DND-41 (cell line): ENCODE measurements at regions not wholly inside any gene's neighbourhood (a gene's known extent, or its start where the extent isn't known, plus 50 kb on each side); places are given as distances from the start of the nearest gene placed in this dataset.

ENCODE experiments used
- ATAC-seq: fragments of 200-7000 bp; cut with Tn5 transposase; 3 replicates; pipeline ENCODE4 v1.9.1; 2021; ENCODE audit warnings: low read depth; ENCODE audit not compliant: insufficient read depth
- DNase-seq: peaks from one replicate; pipeline ENCODE4 v3.0.0-alpha.2; 2020
- H2AFZ ChIP-seq: 2 replicates; pipeline ENCODE4 v1.6.0; 2012; ENCODE audit warnings: low read depth, low read length
- H3K27ac ChIP-seq: 2 replicates; pipeline ENCODE4 v1.5.1; 2012; ENCODE audit warnings: low read length, inconsistent platforms
- H3K27me3 ChIP-seq: fragments of 200-600 bp; sonication (generic); 2 replicates; pipeline ENCODE4 v1.6.0; 2012; ENCODE audit warnings: low read length, mild to moderate bottlenecking, inconsistent platforms; ENCODE audit not compliant: insufficient read depth, poor library complexity
- H3K36me3 ChIP-seq: 2 replicates; pipeline ENCODE4 v1.5.1; 2012; ENCODE audit warnings: low read length, inconsistent platforms; ENCODE audit not compliant: insufficient read depth
- H3K4me1 ChIP-seq: 2 replicates; pipeline ENCODE4 v1.5.1; 2012; ENCODE audit warnings: mild to moderate bottlenecking, low read length; ENCODE audit not compliant: insufficient read depth
- H3K4me2 ChIP-seq: 2 replicates; pipeline ENCODE4 v1.6.0; 2012; ENCODE audit warnings: mild to moderate bottlenecking, moderate library complexity, low read length, inconsistent platforms; ENCODE audit not compliant: insufficient read depth
- H3K4me3 ChIP-seq, 2 experiments: fragments of 200-600 bp in 1 of 2; shearing (Covaris generic) in 1 of 2; 2 replicates each; pipeline ENCODE4 v1.5.1; 2012 to 2016; ENCODE audit warnings: inconsistent platforms in 2 of 2, low read length in 2 of 2, mild to moderate bottlenecking in 2 of 2, low read depth in 1 of 2, moderate library complexity in 1 of 2
- H3K79me2 ChIP-seq: 2 replicates; pipeline ENCODE4 v1.6.0; 2012; ENCODE audit warnings: low read length, inconsistent platforms; ENCODE audit not compliant: insufficient read depth
- H3K9ac ChIP-seq: 2 replicates; pipeline ENCODE4 v1.6.0; 2012; ENCODE audit warnings: low read depth, mild to moderate bottlenecking, inconsistent platforms, low read length, moderate library complexity
- H3K9me3 ChIP-seq: 2 replicates; pipeline ENCODE4 v1.5.1; 2012; ENCODE audit warnings: low read length, moderate library complexity, mild to moderate bottlenecking, inconsistent platforms; ENCODE audit not compliant: insufficient read depth, severe bottlenecking
- H4K20me1 ChIP-seq: 2 replicates; pipeline ENCODE4 v1.6.0; 2012; ENCODE audit warnings: low read length; ENCODE audit not compliant: insufficient read depth
- CTCF ChIP-seq: IDR thresholded peaks from 2 replicates; pipeline ENCODE4 v1.5.1; 2012; ENCODE audit warnings: borderline replicate concordance, low read length, moderate library complexity, mild to moderate bottlenecking; ENCODE audit not compliant: poor library complexity, severe bottlenecking; ENCODE audit errors: extremely low read depth
- EZH2 ChIP-seq: IDR thresholded peaks from 3 replicates; pipeline ENCODE4 v1.6.1; 2012; ENCODE audit warnings: borderline replicate concordance, low read depth, mild to moderate bottlenecking, moderate library complexity, low read length, inconsistent platforms; ENCODE audit not compliant: severe bottlenecking

GRCh38 chr7:49481075-49481474 is 292.4 kb upstream of the VWC2 start:
- Histone ChIP-seq H3K9me3 (no peaks in the 10 kb centered on the region), H3K27me3 (no peaks in the 10 kb centered on the region), H2AFZ (no peak overlapping the region), H3K36me3 (no peaks in the 10 kb centered on the region), H3K4me2 (no peak overlapping the region), H3K79me2 (no peaks in the 10 kb centered on the region), H3K4me1 (no peaks in the 10 kb centered on the region), H3K9ac (no peak overlapping the region), H3K4me3 (no peak overlapping the region), H3K27ac (no peak overlapping the region), H4K20me1 (no peaks in the 10 kb centered on the region)
- ATAC-seq (no peak), DNase-seq (no peak)
- TF ChIP-seq EZH2 (no peak), CTCF (no peak)

DNA sequence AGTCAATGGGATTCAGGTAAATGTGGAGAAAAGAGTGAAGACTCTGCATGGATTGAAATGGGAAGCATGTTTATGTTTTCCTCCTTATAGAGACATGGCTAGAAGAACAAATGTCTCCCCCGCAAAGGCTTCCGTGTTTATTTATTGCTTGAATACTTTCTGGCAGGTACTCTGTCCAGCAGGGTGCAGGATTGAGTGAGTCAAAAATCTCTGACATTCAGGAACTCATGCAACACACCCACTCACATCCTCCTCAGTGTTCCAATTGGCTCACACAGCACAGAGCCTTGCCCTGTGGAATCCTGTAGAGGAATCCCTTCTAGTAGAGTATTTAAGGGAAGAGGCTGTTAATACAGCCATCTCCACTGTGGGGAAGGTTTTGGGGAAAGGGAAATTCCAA is 290.3 kb upstream of the VWC2 start:
- no peak overlapping the region for H2AFZ ChIP-seq
- peak; percentile 45; the same call in 1 of the 3 replicates for ATAC-seq
- no peak for DNase-seq

GRCh38 chr7:49486974-49487829 is 286.2 kb upstream of the VWC2 start:
- TF ChIP-seq EZH2 (no peak), CTCF (no peak)
- Histone ChIP-seq H3K9me3 (no peaks in the 10 kb centered on the region), H3K27ac (no peak overlapping the region), H3K79me2 (no peaks in the 10 kb centered on the region), H3K9ac (no peak overlapping the region), H3K4me1 (no peaks in the 10 kb centered on the region), H3K4me3 (no peak overlapping the region), H3K36me3 (no peaks in the 10 kb centered on the region), H2AFZ (no peak overlapping the region), H3K27me3 (no peaks in the 10 kb centered on the region), H3K4me2 (no peak overlapping the region), H4K20me1 (no peaks in the 10 kb centered on the region)
- no peak for ATAC-seq
- DNase-seq: no peak

More for the DNA sequence above, 290.3 kb upstream of the VWC2 start:
- no peak overlapping the region for H3K4me2 ChIP-seq
- no peak overlapping the region for H3K9ac ChIP-seq
- H3K79me2 ChIP-seq: no peaks in the 10 kb centered on the region
- H3K4me1 ChIP-seq: no peaks in the 10 kb centered on the region
- peak; percentile 34 for TF ChIP-seq CTCF
- no peak for TF ChIP-seq EZH2
- no peaks in the 10 kb centered on the region for H3K9me3 ChIP-seq
- H3K27ac ChIP-seq: no peak overlapping the region
- H3K27me3 ChIP-seq: no peaks in the 10 kb centered on the region
- H3K4me3 ChIP-seq: no peak overlapping the region
- no peaks in the 10 kb centered on the region for H4K20me1 ChIP-seq
- no peaks in the 10 kb centered on the region for H3K36me3 ChIP-seq

DNA sequence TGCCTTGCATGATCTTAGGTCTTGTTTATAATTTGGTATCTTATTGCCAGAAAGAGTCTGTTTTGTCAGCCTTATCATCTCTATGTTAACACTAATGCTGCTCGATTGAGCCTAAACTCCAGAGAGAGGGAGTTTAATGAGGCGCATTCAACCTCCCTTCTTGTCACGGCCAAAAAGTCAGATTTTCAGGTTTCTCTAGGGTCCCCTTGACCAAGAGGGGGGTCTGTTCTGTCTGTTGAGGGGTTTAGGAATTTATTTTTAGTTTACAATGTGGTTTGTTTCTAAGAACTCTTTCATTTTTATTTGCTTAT is 285.7 kb upstream of the VWC2 start:
- Histone ChIP-seq H2AFZ (no peak overlapping the region), H3K9me3 (no peaks in the 10 kb centered on the region), H4K20me1 (no peaks in the 10 kb centered on the region), H3K27ac (no peak overlapping the region), H3K9ac (no peak overlapping the region), H3K79me2 (no peaks in the 10 kb centered on the region), H3K27me3 (no peaks in the 10 kb centered on the region), H3K4me1 (no peaks in the 10 kb centered on the region), H3K4me2 (no peak overlapping the region), H3K4me3 (no peak overlapping the region), H3K36me3 (no peaks in the 10 kb centered on the region)
- TF ChIP-seq EZH2 (no peak), CTCF (no peak)
- DNase-seq: no peak
- ATAC-seq: no peak
